GM12878 (cell line): ENCODE measurements at regions not wholly inside any gene's neighbourhood (a gene's known extent, or its start where the extent isn't known, plus 50 kb on each side); places are given as distances from the start of the nearest gene placed in this dataset.

Experiments used
- ATAC-seq: fragments of 200-7000 bp; cut with Tn5 transposase; 3 replicates; pipeline ENCODE4 v1.9.1; 2020; ENCODE audit warnings: mild to moderate bottlenecking, moderate library complexity
- BruUV-seq: library from RNA; stranded (reverse); fragments of 400-500 nt; replicated peaks from 2 replicates; lab custom pipeline; 2021; lab: Mats Ljungman, UMichigan
- CTCF ChIA-PET: fragments of 300-600 bp; sonication (Branson Sonifier 250); formaldehyde crosslinking; extraction: SDS; loops from one replicate; lab custom pipeline; 2021; ENCODE audit warnings: inconsistent platforms; lab: Yijun Ruan, JAX
- POLR2A ChIA-PET: fragments of 350-600 bp; formaldehyde crosslinking; extraction: SDS; loops from one replicate; lab custom pipeline; 2021; ENCODE audit warnings: inconsistent platforms; lab: Charles Lee
- RAD21 ChIA-PET: fragments of 300-600 bp; sonication (Branson Sonifier 250); formaldehyde crosslinking; loops from one replicate; lab custom pipeline; 2023; ENCODE audit warnings: antibody characterized with exemption; ENCODE audit not compliant: unreplicated experiment; lab: Charles Lee
- SMC1A ChIA-PET: fragments of 300-600 bp; sonication (Branson Sonifier 250); formaldehyde crosslinking; loops from one replicate; lab custom pipeline; 2023; ENCODE audit not compliant: unreplicated experiment, uncharacterized antibody; lab: Charles Lee
- DNase-seq: peaks from one replicate; pipeline ENCODE4 v3.0.0-alpha.2; 2011; ENCODE audit warnings: low read depth, low spot score
- FAIRE-seq: peaks from 3 replicates; lab custom pipeline; 2011; peaks lifted over from hg19 to GRCh38; lab: Jason Lieb, UNC
- H2AFZ ChIP-seq: 2 replicates; pipeline ENCODE4 v1.6.0; 2011; ENCODE audit warnings: low read depth, low read length, control low read depth; ENCODE audit not compliant: control insufficient read depth
- H3K27ac ChIP-seq: 2 replicates; pipeline ENCODE4 v1.5.1; 2011; ENCODE audit warnings: control low read depth; ENCODE audit not compliant: control insufficient read depth, insufficient read depth
- H3K27me3 ChIP-seq, 2 experiments: replicated peaks in 1 of 2; 2 replicates each; pipeline versions ENCODE4 v1.6.0 to v1.6.1; 2011; ENCODE audit warnings: low read length in 1 of 2; ENCODE audit not compliant: control insufficient read depth in 2 of 2, insufficient read depth in 2 of 2
- H3K36me3 ChIP-seq, 2 experiments: 2 replicates each; pipeline ENCODE4 v1.5.1; 2011; ENCODE audit warnings: low read length in 1 of 2; ENCODE audit not compliant: control insufficient read depth in 2 of 2, insufficient read depth in 2 of 2
- H3K4me1 ChIP-seq: 2 replicates; pipeline ENCODE4 v1.6.1; 2011; ENCODE audit warnings: mild to moderate bottlenecking, low read length, moderate library complexity, mixed read lengths; ENCODE audit not compliant: control insufficient read depth, insufficient read depth
- H3K4me2 ChIP-seq: 2 replicates; pipeline ENCODE4 v1.6.0; 2011; ENCODE audit warnings: control low read depth; ENCODE audit not compliant: control insufficient read depth, insufficient read depth
- H3K4me3 ChIP-seq: fragments of 200-600 bp; sonication (generic); 2 replicates; pipeline ENCODE4 v1.5.1; 2016
- H3K79me2 ChIP-seq: 2 replicates; pipeline ENCODE4 v1.6.0; 2011; ENCODE audit warnings: low read length; ENCODE audit not compliant: control insufficient read depth, insufficient read depth
- H3K9ac ChIP-seq: 2 replicates; pipeline ENCODE4 v1.8.0; 2011; ENCODE audit warnings: low read length, control low read depth, mixed read lengths; ENCODE audit not compliant: control insufficient read depth, insufficient read depth
- H3K9me3 ChIP-seq: replicated peaks from 3 replicates; pipeline ENCODE4 v1.5.1; 2011; ENCODE audit warnings: mild to moderate bottlenecking, low read length; ENCODE audit not compliant: control insufficient read depth, insufficient read depth
- H4K20me1 ChIP-seq: 2 replicates; pipeline ENCODE4 v1.6.0; 2011; ENCODE audit not compliant: control insufficient read depth, insufficient read depth
- BCL11A ChIP-seq: IDR thresholded peaks from 2 replicates; pipeline ENCODE4 v1.6.1; 2011; ENCODE audit warnings: low read depth, low read length
- BMI1 ChIP-seq: fragments of 450-650 bp; IDR thresholded peaks from 2 replicates; pipeline ENCODE4 v1.6.1; 2016; ENCODE audit warnings: mild to moderate bottlenecking, moderate library complexity, borderline replicate concordance
- EP300 ChIP-seq, 2 experiments: fragments of 150-350 bp in 1 of 2; IDR thresholded peaks; 2 replicates each; pipeline ENCODE4 v1.6.1; 2011 to 2012; ENCODE audit warnings: low read depth in 2 of 2, low read length in 2 of 2, borderline replicate concordance in 1 of 2, improper control_type of control experiment in 1 of 2, inconsistent platforms in 1 of 2; ENCODE audit not compliant: control insufficient read depth in 1 of 2
- IRF4 ChIP-seq: IDR thresholded peaks from 2 replicates; pipeline ENCODE4 v1.6.1; 2011; ENCODE audit warnings: low read depth, low read length
- NBN ChIP-seq: fragments of 450-650 bp; IDR thresholded peaks from 2 replicates; pipeline ENCODE4 v1.6.1; 2016
- NFYA ChIP-seq: IDR thresholded peaks from 2 replicates; pipeline ENCODE4 v1.6.1; 2011; ENCODE audit warnings: low read depth, mild to moderate bottlenecking, low read length, improper control_type of control experiment, borderline replicate concordance
- NFYB ChIP-seq: IDR thresholded peaks from 2 replicates; pipeline ENCODE4 v1.6.1; 2011; ENCODE audit warnings: low read depth, mild to moderate bottlenecking, low read length, improper control_type of control experiment, moderate library complexity; ENCODE audit not compliant: insufficient read depth
- RCOR1 ChIP-seq: conservative IDR thresholded peaks from 2 replicates; pipeline ENCODE4 v1.6.1; 2012; ENCODE audit warnings: low read depth, low read length, improper control_type of control experiment
- RFX5 ChIP-seq: IDR thresholded peaks from 2 replicates; pipeline ENCODE4 v1.6.1; 2011; ENCODE audit warnings: low read depth, low read length, improper control_type of control experiment
- SMC3 ChIP-seq: IDR thresholded peaks from 2 replicates; pipeline ENCODE4 v1.6.1; 2011; ENCODE audit warnings: low read length, improper control_type of control experiment, borderline replicate concordance
- STAT3 ChIP-seq: IDR thresholded peaks from 2 replicates; pipeline ENCODE4 v1.6.1; 2011; ENCODE audit warnings: low read depth, low read length, improper control_type of control experiment
- SUPT20H ChIP-seq: IDR thresholded peaks from 2 replicates; pipeline ENCODE4 v1.6.1; 2011; ENCODE audit warnings: low read depth, mild to moderate bottlenecking, low read length, moderate library complexity, borderline replicate concordance; ENCODE audit not compliant: control insufficient read depth
- TCF7 ChIP-seq: IDR thresholded peaks from 2 replicates; pipeline ENCODE4 v1.6.1; 2014; ENCODE audit warnings: antibody characterized with exemption, borderline replicate concordance
- WGBS: methylation state at CpG from one replicate; pipeline ENCODE4 v1.1.6; 2016; ENCODE audit warnings: low lambda C conversion rate; ENCODE audit not compliant: insufficient replicate concordance, insufficient coverage; ENCODE audit errors: missing lambda C conversion rate; 5-methylcytosine and 5-hydroxymethylcytosine counted together
- in situ Hi-C: fragments of 300-500 bp; cut with MboI; formaldehyde crosslinking; loops from 9 replicates; pipeline ENCODE4 v1.14.3; 2018; ENCODE audit warnings: mixed read lengths
- intact Hi-C: fragments of 100-400 bp; cut with micrococcal nuclease; formaldehyde crosslinking; loops from one replicate; pipeline ENCODE4 v1.14.2; 2022; ENCODE audit not compliant: unreplicated experiment
- TF ChIP-seq, protein P1 (sequence below): IDR thresholded peaks from 2 replicates; pipeline ENCODE4 v1.6.1; 2012; ENCODE audit warnings: low read depth, low read length, improper control_type of control experiment
- TF ChIP-seq, protein P2 (sequence below): fragments of 450-650 bp; formaldehyde crosslinking; IDR thresholded peaks from 2 replicates; pipeline ENCODE4 v1.4.0; 2020; ENCODE audit warnings: mild to moderate bottlenecking, moderate library complexity

DNA sequence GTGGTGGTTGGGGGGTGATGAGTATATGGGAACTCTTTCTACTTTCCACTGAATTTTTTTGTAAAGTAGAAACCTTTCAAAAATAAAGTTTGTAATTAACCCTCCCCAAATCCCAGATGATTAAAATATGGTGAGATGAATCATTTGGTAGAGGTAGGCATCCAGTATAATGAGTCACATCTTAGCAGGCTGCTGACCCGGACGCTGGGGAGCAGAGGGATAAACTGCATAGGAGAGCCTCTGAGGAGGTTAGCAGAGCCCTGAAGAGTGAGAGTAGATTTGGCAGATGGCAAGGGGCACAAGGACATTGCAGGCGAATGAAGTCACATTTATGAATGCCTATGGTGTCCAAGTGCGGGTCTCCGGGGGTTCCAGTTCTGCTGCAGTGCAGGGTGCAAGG is 293.8 kb downstream of the FGF9 start:
- Histone ChIP-seq H3K4me2 (no peak overlapping the region), H3K9ac (no peak overlapping the region), H2AFZ (no peak overlapping the region), H3K36me3 (no peaks in the 10 kb centered on the region), H3K27me3 (no peaks in the 10 kb centered on the region), H3K27ac (no peak overlapping the region), H3K9me3 (no peaks in the 10 kb centered on the region), H4K20me1 (no peaks in the 10 kb centered on the region), H3K79me2 (no peaks in the 10 kb centered on the region), H3K4me1 (no peaks in the 10 kb centered on the region), H3K4me3 (no peak overlapping the region)
- RAD21 ChIA-PET = no interaction called here
- DNase-seq (no peak), FAIRE-seq (no peak), ATAC-seq (no peak)
- 73% methylated on average over 5 of the region's 5 CpGs for WGBS
- in situ Hi-C loops (no loop called here), intact Hi-C loops (no loop called here)
- no TSS peak for BruUV-seq
- CTCF ChIA-PET = no interaction called here
- TF ChIP-seq NBN (no peak), SUPT20H (no peak)
- SMC1A ChIA-PET = no interaction called here
- POLR2A ChIA-PET = no interaction called here

DNA sequence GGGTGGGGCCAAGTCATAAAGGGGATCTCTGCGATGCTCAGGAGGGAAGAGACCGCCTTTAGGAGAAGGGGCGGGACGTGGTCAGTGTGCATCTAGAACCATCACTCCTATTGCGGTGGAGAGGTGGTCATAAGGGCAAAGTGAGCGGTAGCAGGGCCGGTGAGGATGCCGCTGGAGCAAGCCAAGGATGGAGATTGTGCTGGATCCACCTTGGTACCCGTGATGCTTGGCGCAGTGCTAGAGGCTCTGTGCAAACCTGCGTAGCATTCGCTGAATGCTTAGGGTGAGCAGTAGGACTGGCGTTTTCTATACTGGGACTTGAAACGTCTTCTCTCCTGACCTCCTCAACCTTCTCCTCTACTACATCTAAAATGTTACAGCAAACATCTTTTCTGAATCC is 294.2 kb downstream of the FGF9 start:
- no peaks in the 10 kb centered on the region for H4K20me1 ChIP-seq
- H3K27ac ChIP-seq = no peak overlapping the region
- BruUV-seq = no TSS peak
- H2AFZ ChIP-seq = no peak overlapping the region
- H3K79me2 ChIP-seq = no peaks in the 10 kb centered on the region
- no peaks in the 10 kb centered on the region for H3K27me3 ChIP-seq
- in situ Hi-C loops = no loop called here
- SMC1A ChIA-PET = no interaction called here
- CTCF ChIA-PET = no interaction called here
- POLR2A ChIA-PET = no interaction called here
- DNase-seq (no peak), FAIRE-seq (no peak), ATAC-seq (no peak)
- H3K9me3 ChIP-seq = no peaks in the 10 kb centered on the region
- intact Hi-C loops = no loop called here
- no peak overlapping the region for H3K9ac ChIP-seq
- 68% methylated on average over 14 of the region's 14 CpGs for whole genome bisulfite sequencing
- no peak overlapping the region for H3K4me2 ChIP-seq
- no peaks in the 10 kb centered on the region for H3K4me1 ChIP-seq
- H3K4me3 ChIP-seq = no peak overlapping the region
- RAD21 ChIA-PET = no interaction called here
- H3K36me3 ChIP-seq = no peaks in the 10 kb centered on the region
- TF ChIP-seq SMC3 (no peak), TCF7 (no peak), STAT3 (no peak), NFYB (no peak), EP300 (IDR thresholded peaks at IDR 0.05; ENCODE audit: borderline replicate concordance in 1 of 2, control insufficient read depth in 1 of 2, low read depth in 2 of 2, low read length in 2 of 2) (no peak), BCL11A (no peak), IRF4 (no peak), RCOR1 (no peak), NFYA (no peak), BMI1 (no peak), RFX5 (no peak)
- TF ChIP-seq, protein P1, sequence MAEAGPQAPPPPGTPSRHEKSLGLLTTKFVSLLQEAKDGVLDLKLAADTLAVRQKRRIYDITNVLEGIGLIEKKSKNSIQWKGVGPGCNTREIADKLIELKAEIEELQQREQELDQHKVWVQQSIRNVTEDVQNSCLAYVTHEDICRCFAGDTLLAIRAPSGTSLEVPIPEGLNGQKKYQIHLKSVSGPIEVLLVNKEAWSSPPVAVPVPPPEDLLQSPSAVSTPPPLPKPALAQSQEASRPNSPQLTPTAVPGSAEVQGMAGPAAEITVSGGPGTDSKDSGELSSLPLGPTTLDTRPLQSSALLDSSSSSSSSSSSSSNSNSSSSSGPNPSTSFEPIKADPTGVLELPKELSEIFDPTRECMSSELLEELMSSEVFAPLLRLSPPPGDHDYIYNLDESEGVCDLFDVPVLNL = no peak
- TF ChIP-seq, protein P2, sequence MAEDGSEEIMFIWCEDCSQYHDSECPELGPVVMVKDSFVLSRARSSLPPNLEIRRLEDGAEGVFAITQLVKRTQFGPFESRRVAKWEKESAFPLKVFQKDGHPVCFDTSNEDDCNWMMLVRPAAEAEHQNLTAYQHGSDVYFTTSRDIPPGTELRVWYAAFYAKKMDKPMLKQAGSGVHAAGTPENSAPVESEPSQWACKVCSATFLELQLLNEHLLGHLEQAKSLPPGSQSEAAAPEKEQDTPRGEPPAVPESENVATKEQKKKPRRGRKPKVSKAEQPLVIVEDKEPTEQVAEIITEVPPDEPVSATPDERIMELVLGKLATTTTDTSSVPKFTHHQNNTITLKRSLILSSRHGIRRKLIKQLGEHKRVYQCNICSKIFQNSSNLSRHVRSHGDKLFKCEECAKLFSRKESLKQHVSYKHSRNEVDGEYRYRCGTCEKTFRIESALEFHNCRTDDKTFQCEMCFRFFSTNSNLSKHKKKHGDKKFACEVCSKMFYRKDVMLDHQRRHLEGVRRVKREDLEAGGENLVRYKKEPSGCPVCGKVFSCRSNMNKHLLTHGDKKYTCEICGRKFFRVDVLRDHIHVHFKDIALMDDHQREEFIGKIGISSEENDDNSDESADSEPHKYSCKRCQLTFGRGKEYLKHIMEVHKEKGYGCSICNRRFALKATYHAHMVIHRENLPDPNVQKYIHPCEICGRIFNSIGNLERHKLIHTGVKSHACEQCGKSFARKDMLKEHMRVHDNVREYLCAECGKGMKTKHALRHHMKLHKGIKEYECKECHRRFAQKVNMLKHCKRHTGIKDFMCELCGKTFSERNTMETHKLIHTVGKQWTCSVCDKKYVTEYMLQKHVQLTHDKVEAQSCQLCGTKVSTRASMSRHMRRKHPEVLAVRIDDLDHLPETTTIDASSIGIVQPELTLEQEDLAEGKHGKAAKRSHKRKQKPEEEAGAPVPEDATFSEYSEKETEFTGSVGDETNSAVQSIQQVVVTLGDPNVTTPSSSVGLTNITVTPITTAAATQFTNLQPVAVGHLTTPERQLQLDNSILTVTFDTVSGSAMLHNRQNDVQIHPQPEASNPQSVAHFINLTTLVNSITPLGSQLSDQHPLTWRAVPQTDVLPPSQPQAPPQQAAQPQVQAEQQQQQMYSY = no peak
